NCI-H748 treated with DMSO at 0.1 percent for 48 hours (cell line): ENCODE measurements at regions not wholly inside any gene's neighbourhood (a gene's known extent, or its start where the extent isn't known, plus 50 kb on each side); places are given as distances from the start of the nearest gene placed in this dataset.
A peak's percentile ranks its signal among the peaks of the same experiment; 100 is the strongest.

Experiments used
- DNase-seq: peaks from one replicate; lab custom pipeline; 2025; lab: John Stamatoyannopoulos, UW

GRCh38 chr10:117868151-117868550 lies 178.6 kb downstream of the RAB11FIP2 start:
- no peak for DNase-seq

GRCh38 chr10:117875793-117876192 lies 170.9 kb downstream of the RAB11FIP2 start:
- DNase-seq: no peak

GRCh38 chr10:117876210-117876609 lies 170.5 kb downstream of the RAB11FIP2 start:
- no peak for DNase-seq

GRCh38 chr10:117878626-117879025 lies 168.1 kb downstream of the RAB11FIP2 start:
- DNase-seq: no peak

GRCh38 chr10:117884093-117884492 lies 162.6 kb downstream of the RAB11FIP2 start:
- no peak for DNase-seq

GRCh38 chr10:117884592-117884991 lies 162.1 kb downstream of the RAB11FIP2 start:
- DNase-seq: no peak

GRCh38 chr10:117885206-117885829 lies 161.4 kb downstream of the RAB11FIP2 start:
- DNase-seq: no peak

GRCh38 chr10:117886766-117887165 lies 160.0 kb downstream of the RAB11FIP2 start:
- no peak for DNase-seq

GRCh38 chr10:117889664-117890063 lies 157.1 kb downstream of the RAB11FIP2 start:
- no peak for DNase-seq

GRCh38 chr10:117892681-117893220 lies 154.0 kb downstream of the RAB11FIP2 start:
- no peak for DNase-seq

GRCh38 chr10:117894339-117894738 lies 152.4 kb downstream of the RAB11FIP2 start:
- DNase-seq: no peak

- DNase-seq: no peak
These were observed 150.2 kb downstream of the RAB11FIP2 start for GRCh38 chr10:117896517-117896916.

GRCh38 chr10:117899181-117899683 lies 147.5 kb downstream of the RAB11FIP2 start:
- DNase-seq: peak; percentile 55

- no peak for DNase-seq
These were observed 146.5 kb downstream of the RAB11FIP2 start for GRCh38 chr10:117900280-117900679.

GRCh38 chr10:117903854-117904253 lies 142.9 kb downstream of the RAB11FIP2 start:
- no peak for DNase-seq

- no peak for DNase-seq
These were observed 141.3 kb downstream of the RAB11FIP2 start for GRCh38 chr10:117905404-117905803.

- DNase-seq: no peak
These were observed 135.1 kb downstream of the RAB11FIP2 start for GRCh38 chr10:117911684-117912083.

GRCh38 chr10:117914334-117914733 lies 132.4 kb downstream of the RAB11FIP2 start:
- no peak for DNase-seq

GRCh38 chr10:117920956-117921355 lies 125.8 kb downstream of the RAB11FIP2 start:
- no peak for DNase-seq

- no peak for DNase-seq
These were observed 125.3 kb downstream of the RAB11FIP2 start for GRCh38 chr10:117921421-117921820.

- DNase-seq: no peak
These were observed 121.9 kb downstream of the RAB11FIP2 start for GRCh38 chr10:117924820-117925219.

GRCh38 chr10:117925369-117925768 lies 121.4 kb downstream of the RAB11FIP2 start:
- DNase-seq: no peak

GRCh38 chr10:117926491-117926890 lies 120.2 kb downstream of the RAB11FIP2 start:
- no peak for DNase-seq

- DNase-seq: no peak
These were observed 119.4 kb downstream of the RAB11FIP2 start for GRCh38 chr10:117927332-117927731.
